ENCODE measurements at regions not wholly inside any gene's neighbourhood (a gene's known extent, or its start where the extent isn't known, plus 50 kb on each side); places are given as distances from the start of the nearest gene placed in this dataset.

DNA sequence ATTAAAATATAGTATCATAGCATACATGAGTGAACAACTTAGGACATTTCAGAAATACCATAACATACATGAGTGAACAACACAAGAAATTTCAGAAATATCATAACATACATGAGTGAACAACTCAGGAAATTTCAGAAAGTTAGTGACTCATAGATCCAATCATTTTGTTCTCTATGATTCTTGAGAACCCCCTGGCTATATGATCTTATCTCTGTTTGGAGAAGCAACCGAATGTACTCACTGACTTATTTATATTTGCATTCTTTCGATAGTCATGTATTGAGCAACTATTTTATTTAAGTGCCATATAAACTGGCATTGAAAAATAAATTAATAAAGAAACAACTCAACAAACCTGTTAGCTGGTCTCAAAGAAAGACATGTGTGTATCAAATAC is 251.1 kb downstream of the EFNB2 start:
- no peak overlapping the region for H3K4me3 ChIP-seq (ENCODE audit: low read length)
- TF ChIP-seq CTCF (conservative IDR thresholded peaks at IDR 0.05; ENCODE audit: low read depth, low read length), result no peak
- no peak for DNase-seq (ENCODE audit: low read depth)

DNA sequence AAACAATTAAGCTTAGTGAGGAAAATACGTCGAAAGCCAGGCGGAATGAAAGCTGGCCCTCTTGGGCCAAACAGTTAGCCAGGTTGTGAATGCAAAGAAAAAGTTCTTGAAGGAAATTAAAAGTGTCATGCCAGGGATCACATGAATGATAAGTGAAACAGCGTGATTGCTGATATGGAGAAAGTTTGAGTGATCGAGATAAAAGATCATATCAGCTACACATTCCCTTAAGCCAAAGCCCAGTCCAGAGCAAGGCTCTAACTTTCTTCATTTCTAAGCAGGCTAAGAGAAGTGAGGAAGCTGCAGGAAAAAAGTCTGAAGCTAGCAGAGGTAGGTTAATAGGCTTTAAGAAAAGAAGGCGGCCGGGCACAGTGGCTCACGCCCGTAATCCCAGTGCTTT is 254.0 kb downstream of the EFNB2 start:
- no peak for TF ChIP-seq CTCF (conservative IDR thresholded peaks at IDR 0.05; ENCODE audit: low read depth, low read length)
- no peak overlapping the region for H3K4me3 ChIP-seq (ENCODE audit: low read length)
- DNase-seq (ENCODE audit: low read depth), result no peak

DNA sequence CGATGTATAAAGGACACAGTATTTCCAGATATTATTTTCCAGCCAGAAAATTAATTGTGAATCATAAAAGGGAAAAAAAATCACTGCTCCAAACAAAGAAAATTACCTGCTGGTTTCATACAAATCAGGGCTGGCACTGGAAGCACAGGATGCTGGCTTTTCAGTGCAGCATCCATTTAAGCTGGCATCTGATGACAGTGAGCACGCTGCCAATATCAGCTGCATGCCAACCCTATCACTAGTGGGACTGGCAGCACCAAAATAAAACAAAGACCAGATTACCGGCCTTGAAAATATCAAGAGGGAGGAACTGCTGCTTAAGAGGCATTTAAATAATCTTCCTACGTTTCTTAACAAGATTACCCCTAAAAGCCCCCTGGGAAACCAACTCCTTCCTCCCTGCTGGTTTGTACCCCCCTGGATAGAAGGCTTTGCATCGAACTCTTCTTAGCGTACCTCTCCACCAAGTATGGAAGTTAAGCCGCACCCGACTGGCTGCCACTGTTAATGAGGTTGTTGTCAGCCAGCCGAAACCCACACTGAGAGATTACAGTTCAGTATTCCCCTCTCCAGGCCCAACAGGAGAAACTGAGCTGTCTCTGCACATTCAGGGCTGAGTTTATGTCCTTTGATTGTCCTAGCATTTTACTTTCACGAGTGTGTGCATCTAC is 257.8 kb downstream of the EFNB2 start:
- peak; percentile 61 for DNase-seq (ENCODE audit: low read depth)
- TF ChIP-seq CTCF (conservative IDR thresholded peaks at IDR 0.05; ENCODE audit: low read depth, low read length), result no peak
- H3K4me3 ChIP-seq (ENCODE audit: low read length), result no peak overlapping the region

- H3K4me3 ChIP-seq (ENCODE audit: low read length), result no peak overlapping the region
- peak; percentile 73 for DNase-seq (ENCODE audit: low read depth)
- TF ChIP-seq CTCF (conservative IDR thresholded peaks at IDR 0.05; ENCODE audit: low read depth, low read length), result no peak
Measured at GRCh38 chr13:106276876-106277275, 258.6 kb downstream of the EFNB2 start.

DNA sequence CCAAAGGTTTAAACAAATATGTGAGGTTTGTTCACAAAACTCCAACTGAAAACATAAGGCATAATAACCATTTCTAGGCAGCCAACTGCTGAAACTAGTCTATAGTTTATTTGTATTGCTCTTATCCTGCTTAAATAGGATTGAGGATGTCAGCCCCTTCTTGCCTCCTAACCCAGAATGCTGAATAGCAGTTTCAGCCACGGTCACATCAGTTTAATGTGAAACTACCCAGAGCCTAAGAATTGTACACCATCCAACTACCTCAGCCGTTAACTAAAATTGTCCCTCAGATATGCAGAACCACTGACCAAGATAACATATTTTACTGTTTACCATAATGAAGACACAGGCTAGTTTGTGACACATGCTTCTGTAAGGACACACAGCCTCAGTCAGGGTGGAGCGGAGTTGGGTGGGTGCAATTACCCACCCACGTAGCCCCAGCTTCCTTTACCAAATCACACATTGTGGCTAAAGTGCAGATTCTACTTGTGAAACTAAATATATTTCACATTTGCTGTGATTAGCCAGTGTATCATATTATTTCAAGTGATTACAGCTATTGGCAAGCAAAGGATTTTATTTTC is 259.9 kb downstream of the EFNB2 start:
- no peak overlapping the region for H3K4me3 ChIP-seq (ENCODE audit: low read length)
- no peak for DNase-seq (ENCODE audit: low read depth)
- TF ChIP-seq CTCF (conservative IDR thresholded peaks at IDR 0.05; ENCODE audit: low read depth, low read length), result no peak

DNA sequence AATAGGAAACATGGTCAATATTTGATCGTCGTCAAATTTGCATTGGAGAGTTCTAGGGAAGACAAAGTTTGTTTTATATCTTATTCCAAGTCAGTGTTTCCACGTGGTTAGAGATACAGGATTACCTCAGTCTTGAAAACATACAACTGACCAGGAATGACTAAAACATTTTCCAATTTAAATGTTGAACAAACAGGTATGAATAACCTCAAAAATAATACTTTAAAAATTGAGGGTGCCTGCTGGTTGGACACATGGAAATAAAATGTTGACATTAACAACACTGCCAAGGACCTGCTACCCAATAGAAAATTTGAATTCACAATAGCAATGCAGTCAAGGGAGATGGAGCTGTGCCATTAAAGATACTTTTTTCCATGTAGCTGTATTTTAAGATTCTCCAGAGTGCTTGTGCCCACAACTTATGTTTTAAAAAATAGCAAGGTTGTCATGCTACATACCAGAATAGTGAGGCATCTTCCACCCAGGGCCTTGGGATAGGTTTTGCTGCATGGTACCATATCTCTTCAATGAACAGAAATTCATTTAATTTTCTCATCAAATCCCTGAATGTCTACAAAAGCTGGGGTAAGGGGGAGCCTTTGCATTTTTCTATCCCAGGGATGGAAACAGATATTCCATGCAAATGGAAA is 260.8 kb downstream of the EFNB2 start:
- no peak overlapping the region for H3K4me3 ChIP-seq (ENCODE audit: low read length)
- DNase-seq (ENCODE audit: low read depth), result no peak
- TF ChIP-seq CTCF (conservative IDR thresholded peaks at IDR 0.05; ENCODE audit: low read depth, low read length), result no peak

DNA sequence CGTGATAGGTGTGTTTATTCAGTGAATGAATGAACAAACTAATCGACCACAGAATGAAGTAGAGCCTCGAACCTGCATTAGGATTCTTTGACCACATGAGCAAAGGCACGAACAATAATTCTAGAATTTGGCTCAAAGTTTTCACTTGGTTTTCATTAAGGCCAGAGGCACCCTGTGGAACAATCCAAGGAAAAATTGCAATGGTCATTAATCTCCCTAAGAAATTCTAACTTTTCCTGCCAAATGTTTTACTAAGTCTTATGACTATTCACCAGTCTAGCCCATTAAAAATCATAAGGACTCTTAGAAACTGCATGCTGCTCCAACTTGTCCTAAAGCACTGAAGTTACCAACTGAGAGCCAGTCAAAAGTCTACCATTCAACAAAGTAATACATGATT is 271.7 kb downstream of the EFNB2 start:
- no peak overlapping the region for H3K4me3 ChIP-seq (ENCODE audit: low read length)
- DNase-seq (ENCODE audit: low read depth), result no peak
- no peak for TF ChIP-seq CTCF (conservative IDR thresholded peaks at IDR 0.05; ENCODE audit: low read depth, low read length)

Data from retinal pigment epithelial cell (primary cell).